ENCODE measurements at regions not wholly inside any gene's neighbourhood (a gene's known extent, or its start where the extent isn't known, plus 50 kb on each side); places are given as distances from the start of the nearest gene placed in this dataset.

DNA sequence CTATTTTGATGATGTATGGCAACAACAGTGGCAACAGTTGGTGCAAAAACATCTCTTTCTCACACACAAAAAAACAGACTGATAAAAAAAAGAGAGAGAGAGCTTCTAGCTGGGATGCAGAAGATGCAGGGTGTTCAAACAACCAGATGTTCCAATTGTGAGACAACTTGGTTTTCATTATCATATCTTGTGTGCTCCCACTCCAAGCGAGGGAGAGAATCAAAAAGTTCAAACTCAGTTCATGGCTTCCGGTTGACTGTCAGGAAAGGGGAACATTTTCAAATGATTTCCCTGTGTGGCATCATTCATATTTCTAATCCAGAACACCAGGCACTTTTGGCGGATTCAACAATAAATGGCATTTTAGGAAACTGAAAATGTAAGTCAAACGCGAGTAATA is 72.1 kb downstream of the RSL24D1 start:
- TF ChIP-seq, protein P1, sequence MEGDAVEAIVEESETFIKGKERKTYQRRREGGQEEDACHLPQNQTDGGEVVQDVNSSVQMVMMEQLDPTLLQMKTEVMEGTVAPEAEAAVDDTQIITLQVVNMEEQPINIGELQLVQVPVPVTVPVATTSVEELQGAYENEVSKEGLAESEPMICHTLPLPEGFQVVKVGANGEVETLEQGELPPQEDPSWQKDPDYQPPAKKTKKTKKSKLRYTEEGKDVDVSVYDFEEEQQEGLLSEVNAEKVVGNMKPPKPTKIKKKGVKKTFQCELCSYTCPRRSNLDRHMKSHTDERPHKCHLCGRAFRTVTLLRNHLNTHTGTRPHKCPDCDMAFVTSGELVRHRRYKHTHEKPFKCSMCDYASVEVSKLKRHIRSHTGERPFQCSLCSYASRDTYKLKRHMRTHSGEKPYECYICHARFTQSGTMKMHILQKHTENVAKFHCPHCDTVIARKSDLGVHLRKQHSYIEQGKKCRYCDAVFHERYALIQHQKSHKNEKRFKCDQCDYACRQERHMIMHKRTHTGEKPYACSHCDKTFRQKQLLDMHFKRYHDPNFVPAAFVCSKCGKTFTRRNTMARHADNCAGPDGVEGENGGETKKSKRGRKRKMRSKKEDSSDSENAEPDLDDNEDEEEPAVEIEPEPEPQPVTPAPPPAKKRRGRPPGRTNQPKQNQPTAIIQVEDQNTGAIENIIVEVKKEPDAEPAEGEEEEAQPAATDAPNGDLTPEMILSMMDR (conservative IDR thresholded peaks at IDR 0.05): no peak
- TF ChIP-seq ZFX (IDR thresholded peaks at IDR 0.05): no peak
